HEK293T (cell line): ENCODE measurements at regions not wholly inside any gene's neighbourhood (a gene's known extent, or its start where the extent isn't known, plus 50 kb on each side); places are given as distances from the start of the nearest gene placed in this dataset.

Source experiments
- CTCF ChIA-PET: fragments of 350-600 bp; formaldehyde crosslinking; extraction: SDS; loops from one replicate; lab custom pipeline; 2021; ENCODE audit warnings: antibody characterized with exemption, inconsistent platforms; lab: Yijun Ruan, JAX
- POLR2A ChIA-PET: fragments of 350-600 bp; formaldehyde crosslinking; extraction: SDS; loops from one replicate; lab custom pipeline; 2020; ENCODE audit warnings: antibody characterized with exemption, inconsistent platforms; lab: Yijun Ruan, JAX
- DNase-seq: peaks from one replicate; pipeline ENCODE4 v3.0.0; 2012; ENCODE audit warnings: mixed read lengths; ENCODE audit errors: extremely low spot score
- ARNT ChIP-seq: fragments of 450-650 bp; IDR thresholded peaks from 2 replicates; pipeline ENCODE4 v1.6.1; 2017; ENCODE audit warnings: mild to moderate bottlenecking
- BHLHE40 ChIP-seq: fragments of 450-650 bp; IDR thresholded peaks from 2 replicates; pipeline ENCODE4 v1.6.1; 2016; ENCODE audit warnings: mild to moderate bottlenecking, moderate library complexity, borderline replicate concordance
- CTBP1 ChIP-seq: fragments of 450-650 bp; IDR thresholded peaks from 2 replicates; pipeline ENCODE4 v1.6.1; 2016; ENCODE audit warnings: borderline replicate concordance
- ELF4 ChIP-seq: fragments of 450-650 bp; IDR thresholded peaks from 2 replicates; pipeline ENCODE4 v1.6.1; 2017; ENCODE audit warnings: antibody characterized with exemption
- FOXA1 ChIP-seq: fragments of 450-650 bp; IDR thresholded peaks from 2 replicates; pipeline ENCODE4 v1.6.1; 2016; ENCODE audit warnings: mild to moderate bottlenecking
- FOXK2 ChIP-seq: fragments of 450-650 bp; IDR thresholded peaks from 2 replicates; pipeline ENCODE4 v1.6.1; 2016; ENCODE audit warnings: mild to moderate bottlenecking
- FOXM1 ChIP-seq: fragments of 450-650 bp; IDR thresholded peaks from 2 replicates; pipeline ENCODE4 v1.6.1; 2017; ENCODE audit warnings: mild to moderate bottlenecking, borderline replicate concordance
- HDGF ChIP-seq: fragments of 450-650 bp; IDR thresholded peaks from 2 replicates; pipeline ENCODE4 v1.6.1; 2017; ENCODE audit warnings: antibody characterized with exemption, borderline replicate concordance
- L3MBTL2 ChIP-seq: fragments of 450-650 bp; conservative IDR thresholded peaks from 2 replicates; pipeline ENCODE4 v1.6.1; 2016; ENCODE audit warnings: mild to moderate bottlenecking
- LEF1 ChIP-seq: fragments of 450-650 bp; IDR thresholded peaks from 2 replicates; pipeline ENCODE4 v1.6.1; 2017; ENCODE audit warnings: mild to moderate bottlenecking, borderline replicate concordance
- NFRKB ChIP-seq: fragments of 450-650 bp; IDR thresholded peaks from 2 replicates; pipeline ENCODE4 v1.6.1; 2016; ENCODE audit warnings: mild to moderate bottlenecking, moderate library complexity
- SP1 ChIP-seq: fragments of 450-650 bp; IDR thresholded peaks from 2 replicates; pipeline ENCODE4 v1.6.1; 2017
- SUZ12 ChIP-seq: fragments of 450-650 bp; IDR thresholded peaks from 2 replicates; pipeline ENCODE4 v1.6.1; 2016; ENCODE audit warnings: mild to moderate bottlenecking
- TARDBP ChIP-seq: fragments of 450-650 bp; IDR thresholded peaks from 2 replicates; pipeline ENCODE4 v1.6.1; 2016
- ZNF384 ChIP-seq: fragments of 450-650 bp; IDR thresholded peaks from 2 replicates; pipeline ENCODE4 v1.6.1; 2016
- TF ChIP-seq, protein P1 (sequence below): fragments of 450-650 bp; IDR thresholded peaks from 2 replicates; pipeline ENCODE4 v1.6.1; 2016

DNA sequence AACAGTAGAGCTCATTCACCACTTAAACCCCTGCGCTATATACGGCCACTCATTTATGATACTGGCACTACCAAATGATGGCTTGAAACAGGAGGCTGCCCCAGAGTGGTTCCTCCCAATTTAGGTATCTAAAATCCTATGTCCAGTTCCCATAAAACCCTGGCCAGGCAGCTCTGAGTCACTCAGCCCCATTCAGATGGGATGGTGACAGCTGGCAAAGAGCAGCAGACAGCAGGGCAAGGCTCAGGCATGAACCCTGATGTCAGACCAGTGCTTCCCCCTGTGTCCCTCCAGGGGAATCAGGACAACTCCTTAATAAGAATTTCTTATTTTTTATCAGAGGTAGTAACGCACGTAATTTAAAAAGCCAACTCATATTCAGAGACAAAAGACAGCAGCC is 77.2 kb upstream of the RNU6-1 start:
- TF ChIP-seq TARDBP (no peak), BHLHE40 (no peak), CTBP1 (no peak), FOXA1 (no peak), LEF1 (no peak), FOXM1 (no peak), ELF4 (no peak), SUZ12 (no peak), L3MBTL2 (no peak), NFRKB (no peak), SP1 (no peak), ARNT (no peak), FOXK2 (no peak), HDGF (no peak)
- TF ChIP-seq, protein P1, sequence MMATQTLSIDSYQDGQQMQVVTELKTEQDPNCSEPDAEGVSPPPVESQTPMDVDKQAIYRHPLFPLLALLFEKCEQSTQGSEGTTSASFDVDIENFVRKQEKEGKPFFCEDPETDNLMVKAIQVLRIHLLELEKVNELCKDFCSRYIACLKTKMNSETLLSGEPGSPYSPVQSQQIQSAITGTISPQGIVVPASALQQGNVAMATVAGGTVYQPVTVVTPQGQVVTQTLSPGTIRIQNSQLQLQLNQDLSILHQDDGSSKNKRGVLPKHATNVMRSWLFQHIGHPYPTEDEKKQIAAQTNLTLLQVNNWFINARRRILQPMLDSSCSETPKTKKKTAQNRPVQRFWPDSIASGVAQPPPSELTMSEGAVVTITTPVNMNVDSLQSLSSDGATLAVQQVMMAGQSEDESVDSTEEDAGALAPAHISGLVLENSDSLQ, result no peak
- POLR2A ChIA-PET, result interaction anchor here (1.1 to 2.9 kb wide), 3 partner anchors 9 to 138 kb away, joined by 3 to 11 read pairs (median 4); partner anchors contain the start of gene PIAS1
- no peak for DNase-seq
- CTCF ChIA-PET, result no interaction called here

DNA sequence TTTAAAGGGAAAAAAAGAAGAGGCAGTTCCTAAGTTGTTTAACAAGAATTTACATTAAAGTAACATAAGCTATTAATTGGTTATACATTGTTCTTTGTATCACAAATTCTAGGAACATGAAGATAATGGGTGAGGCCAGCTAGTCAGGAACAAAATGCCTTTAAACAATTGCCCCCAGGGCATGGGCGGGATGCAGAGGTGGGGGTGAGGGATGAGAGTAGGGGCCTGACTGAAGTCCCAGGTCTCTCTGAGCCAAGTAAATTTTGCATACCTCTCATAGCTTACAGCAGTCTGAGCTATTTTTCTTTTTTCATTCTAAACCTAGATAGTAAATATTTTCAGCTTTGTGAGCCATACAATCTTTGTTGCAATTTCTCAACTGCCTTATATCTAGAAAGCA is 77.8 kb upstream of the RNU6-1 start:
- TF ChIP-seq SUZ12, result no peak
- TF ChIP-seq FOXA1, result no peak
- TF ChIP-seq, protein P1, result no peak
- TF ChIP-seq SP1, result no peak
- no peak for TF ChIP-seq BHLHE40
- TF ChIP-seq NFRKB, result no peak
- no peak for TF ChIP-seq ZNF384
- no peak for TF ChIP-seq ARNT
- TF ChIP-seq CTBP1, result no peak
- TF ChIP-seq FOXK2, result no peak
- TF ChIP-seq HDGF, result no peak
- no peak for TF ChIP-seq ELF4
- no peak for TF ChIP-seq TARDBP
- TF ChIP-seq L3MBTL2, result no peak
- TF ChIP-seq FOXM1, result no peak
- TF ChIP-seq LEF1, result no peak
- POLR2A ChIA-PET, result interaction anchor here (1.1 to 1.2 kb wide), 2 partner anchors 8 to 10 kb away, joined by 3 to 4 read pairs; no protein-coding TSS in a partner anchor
- CTCF ChIA-PET, result no interaction called here
- DNase-seq, result no peak

DNA sequence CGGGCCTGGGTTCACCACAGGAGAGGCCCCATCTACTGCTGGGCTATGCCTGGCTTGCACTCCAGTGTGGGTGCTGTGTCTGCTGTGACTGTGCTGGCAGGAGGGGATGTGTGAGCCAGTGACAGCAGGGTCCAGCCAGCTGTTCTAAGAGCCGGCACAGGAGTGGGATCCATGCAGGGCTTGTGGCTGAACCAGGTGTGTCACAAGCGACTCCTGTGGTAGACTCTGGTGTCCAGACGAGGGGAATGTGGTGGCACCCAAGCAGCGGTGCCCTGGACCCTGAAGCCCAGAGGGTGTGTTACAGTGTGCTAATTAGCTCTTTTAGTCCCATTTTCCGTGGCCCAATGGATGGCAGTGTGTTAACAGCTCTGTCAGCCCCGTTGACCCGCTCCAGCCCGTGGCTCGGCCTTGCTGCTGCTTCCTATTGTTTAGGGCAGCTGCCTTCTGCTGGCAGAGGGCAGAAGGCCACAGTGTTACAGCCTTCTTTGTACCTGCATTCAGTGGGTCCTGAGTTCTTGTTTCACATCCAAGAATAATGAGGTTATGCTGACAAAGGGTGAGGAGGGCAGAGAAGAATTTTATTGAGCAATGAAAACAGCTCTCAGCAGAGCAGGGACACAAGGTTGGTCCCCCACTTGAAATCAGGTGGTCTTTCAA is 78.5 kb upstream of the RNU6-1 start:
- no peak for TF ChIP-seq BHLHE40
- no peak for TF ChIP-seq SP1
- TF ChIP-seq NFRKB, result no peak
- no peak for TF ChIP-seq L3MBTL2
- TF ChIP-seq FOXM1, result no peak
- no peak for TF ChIP-seq TARDBP
- TF ChIP-seq FOXA1, result no peak
- no peak for TF ChIP-seq ARNT
- TF ChIP-seq ELF4, result no peak
- TF ChIP-seq LEF1, result no peak
- no peak for TF ChIP-seq SUZ12
- TF ChIP-seq FOXK2, result no peak
- no peak for TF ChIP-seq HDGF
- TF ChIP-seq, protein P1, result no peak
- TF ChIP-seq ZNF384, result no peak
- no peak for TF ChIP-seq CTBP1
- POLR2A ChIA-PET, result interaction anchor here (1.2 kb wide), 1 partner anchor 11 kb away, joined by 3 read pairs; no protein-coding TSS in a partner anchor
- CTCF ChIA-PET, result no interaction called here
- no peak for DNase-seq

DNA sequence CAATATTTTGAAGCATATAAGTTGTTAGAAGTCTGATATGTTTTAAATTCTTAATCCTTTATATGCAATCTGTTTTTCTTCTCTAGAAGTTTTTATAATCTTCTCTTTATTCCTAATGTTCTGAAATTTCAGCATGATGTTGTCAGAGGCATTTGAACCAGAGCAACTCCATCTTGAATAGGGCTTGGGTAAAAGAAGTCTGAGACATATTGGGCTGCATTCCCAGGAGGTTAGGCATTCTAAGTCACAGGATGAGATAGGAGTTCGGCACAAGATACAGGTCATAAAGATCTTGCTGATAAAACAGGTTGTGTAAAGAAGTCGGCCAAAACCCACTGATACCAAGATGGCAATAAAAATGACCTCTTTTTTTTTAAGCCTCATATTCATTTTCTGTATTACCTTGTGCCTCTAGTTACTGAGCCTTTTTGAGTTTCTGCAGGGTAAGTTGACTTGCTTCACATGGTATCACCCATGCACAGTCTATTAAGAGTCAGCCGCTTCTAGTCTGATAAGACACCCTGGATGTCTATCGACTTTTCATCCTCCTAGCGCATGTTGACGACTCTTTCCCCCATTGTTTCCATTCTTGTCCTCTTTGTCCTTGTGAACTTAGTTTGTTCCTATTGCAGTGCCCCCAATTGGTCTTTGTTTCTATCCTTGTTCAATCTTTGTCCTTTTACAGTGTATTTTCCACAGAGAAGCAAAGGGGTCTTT is 80.8 kb upstream of the RNU6-1 start:
- POLR2A ChIA-PET, result no interaction called here
- TF ChIP-seq L3MBTL2 (no peak), ELF4 (no peak), TARDBP (no peak), SP1 (no peak), ARNT (no peak), FOXK2 (no peak), ZNF384 (no peak)
- TF ChIP-seq, protein P1, result no peak
- no peak for DNase-seq
- CTCF ChIA-PET, result no interaction called here

DNA sequence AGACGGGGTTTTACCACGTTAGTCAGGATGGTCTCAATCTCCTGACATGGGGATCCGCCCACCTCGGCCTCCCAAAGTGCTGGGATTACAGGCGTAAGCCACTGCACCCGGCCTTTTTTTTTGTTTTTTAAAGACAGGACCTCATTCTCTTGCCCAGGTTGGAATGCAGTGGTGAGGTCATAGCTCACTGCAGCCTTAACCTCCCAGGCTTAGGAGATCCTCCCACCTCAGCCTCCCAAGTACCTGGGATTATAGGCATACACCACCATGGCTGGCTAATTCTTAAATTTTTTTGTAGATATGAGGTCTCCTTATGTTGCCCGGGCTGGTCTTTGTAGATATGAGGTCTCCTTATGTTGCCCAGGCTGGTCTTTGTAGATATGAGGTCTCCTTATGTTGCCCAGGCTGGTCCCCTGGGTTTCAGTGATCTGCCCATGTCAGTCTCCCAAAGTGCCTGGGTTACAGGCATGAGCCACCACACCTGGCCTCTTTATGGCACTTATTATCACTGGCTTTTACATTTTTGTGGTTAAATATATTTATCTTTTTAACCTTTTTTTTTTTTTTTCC is 82.3 kb upstream of the RNU6-1 start:
- DNase-seq, result no peak
- POLR2A ChIA-PET, result interaction anchor here (0.6 kb wide), 1 partner anchor 9 kb away, joined by 3 read pairs; no protein-coding TSS in a partner anchor

More for the DNA sequence above, 82.3 kb upstream of the RNU6-1 start:
- TF ChIP-seq FOXM1, result no peak
- no peak for TF ChIP-seq ARNT
- TF ChIP-seq ZNF384, result no peak
- no peak for TF ChIP-seq SUZ12
- no peak for TF ChIP-seq NFRKB
- TF ChIP-seq, protein P1, result no peak
- TF ChIP-seq FOXA1, result no peak
- TF ChIP-seq BHLHE40, result no peak
- no peak for TF ChIP-seq LEF1
- no peak for TF ChIP-seq FOXK2
- no peak for TF ChIP-seq HDGF
- no peak for TF ChIP-seq L3MBTL2
- no peak for TF ChIP-seq ELF4
- TF ChIP-seq CTBP1, result no peak
- no peak for TF ChIP-seq SP1
- TF ChIP-seq TARDBP, result no peak
- CTCF ChIA-PET, result no interaction called here
